Left ventricle myocardium superior (tissue), 1 donor: ENCODE measurements at regions not wholly inside any gene's neighbourhood (a gene's known extent, or its start where the extent isn't known, plus 50 kb on each side); places are given as distances from the start of the nearest gene placed in this dataset.

Source experiments
- ATAC-seq: fragments of 200-7000 bp; cut with Tn5 transposase; one replicate; pipeline ENCODE4 v1.9.1; 2020; ENCODE audit warnings: mild to moderate bottlenecking, moderate library complexity
- DNase-seq: peaks from one replicate; pipeline ENCODE4 v3.0.0-alpha.2; 2020
- intact Hi-C: fragments of 100-400 bp; cut with micrococcal nuclease; formaldehyde crosslinking; loops from one replicate; pipeline ENCODE4 v1.11.0; 2022
- donor health status: DM: no; HTN: yes; CAD: no; lungs with severe emphysema.

GRCh38 chr5:125394661-125395280 lies 648.3 kb upstream of the ZNF608 start:
- intact Hi-C loops, result no loop called here
- no peak for DNase-seq
- ATAC-seq, result no peak

- ATAC-seq (no peak), DNase-seq (no peak)
- intact Hi-C loops, result no loop called here
Observed at GRCh38 chr5:125396462-125396861, 650.0 kb upstream of the ZNF608 start.

GRCh38 chr5:125398466-125398865 lies 652.0 kb upstream of the ZNF608 start:
- intact Hi-C loops, result no loop called here
- DNase-seq (no peak), ATAC-seq (no peak)

- DNase-seq (no peak), ATAC-seq (no peak)
- intact Hi-C loops, result no loop called here
Observed at GRCh38 chr5:125399885-125400284, 653.4 kb upstream of the ZNF608 start.

- DNase-seq (no peak), ATAC-seq (no peak)
- intact Hi-C loops, result no loop called here
Observed at GRCh38 chr5:125401724-125402622, 655.5 kb upstream of the ZNF608 start.

- intact Hi-C loops, result no loop called here
- ATAC-seq (no peak), DNase-seq (no peak)
Observed at GRCh38 chr5:125402787-125403186, 656.3 kb upstream of the ZNF608 start.

- no peak for DNase-seq
- ATAC-seq, result no peak
- intact Hi-C loops, result no loop called here
Observed at GRCh38 chr5:125404056-125404455, 657.6 kb upstream of the ZNF608 start.

- intact Hi-C loops, result no loop called here
- ATAC-seq (peak; percentile 39), DNase-seq (no peak)
Observed at GRCh38 chr5:125408448-125409233, 662.2 kb upstream of the ZNF608 start.

GRCh38 chr5:125409234-125409860 lies 662.9 kb upstream of the ZNF608 start:
- intact Hi-C loops, result no loop called here

GRCh38 chr5:125409861-125410536 lies 663.6 kb upstream of the ZNF608 start:
- DNase-seq (no peak), ATAC-seq (no peak)
- intact Hi-C loops, result no loop called here

More at GRCh38 chr5:125409234-125409860, 662.9 kb upstream of the ZNF608 start:
- DNase-seq (no peak), ATAC-seq (no peak)

GRCh38 chr5:125410537-125411070 lies 664.2 kb upstream of the ZNF608 start:
- no peak for DNase-seq
- ATAC-seq, result no peak
- intact Hi-C loops, result no loop called here

GRCh38 chr5:125411071-125411743 lies 664.8 kb upstream of the ZNF608 start:
- DNase-seq (peak; percentile 21), ATAC-seq (peak; percentile 36)
- intact Hi-C loops, result no loop called here

- intact Hi-C loops, result no loop called here
- ATAC-seq, result peak; percentile 26
- no peak for DNase-seq
Observed at GRCh38 chr5:125411744-125412560, 665.5 kb upstream of the ZNF608 start.

GRCh38 chr5:125412561-125413495 lies 666.4 kb upstream of the ZNF608 start:
- ATAC-seq (peak; percentile 91), DNase-seq (peak; percentile 76)
- intact Hi-C loops, result no loop called here

- no peak for ATAC-seq
- intact Hi-C loops, result no loop called here
- DNase-seq, result no peak
Observed at GRCh38 chr5:125413496-125414274, 667.2 kb upstream of the ZNF608 start.

- ATAC-seq (no peak), DNase-seq (no peak)
Observed at GRCh38 chr5:125415126-125415525, 668.7 kb upstream of the ZNF608 start.

More at GRCh38 chr5:125415126-125415525, 668.7 kb upstream of the ZNF608 start:
- intact Hi-C loops, result no loop called here
